ENCODE measurements at regions not wholly inside any gene's neighbourhood (a gene's known extent, or its start where the extent isn't known, plus 50 kb on each side); places are given as distances from the start of the nearest gene placed in this dataset.

GRCh38 chr1:29900104-29900679 lies 663.9 kb downstream of the PTPRU start:
- TF ChIP-seq CTCF (IDR thresholded peaks at IDR 0.05 in 2 of 3, conservative IDR thresholded peaks at IDR 0.05 in 1 of 3; ENCODE audit: borderline replicate concordance in 1 of 3, insufficient read depth in 1 of 3, low read depth in 2 of 3, low read length in 2 of 3) (no peak), POLR2A (IDR thresholded peaks at IDR 0.05; ENCODE audit: borderline replicate concordance, extremely low read depth, insufficient read depth, insufficient read length) (no peak), SRF (IDR thresholded peaks at IDR 0.05; ENCODE audit: low read depth) (no peak), CEBPB (IDR thresholded peaks at IDR 0.05; ENCODE audit: low read depth) (no peak)

Measured in HCT116 (cell line).